B cell (primary cell): ENCODE measurements at regions not wholly inside any gene's neighbourhood (a gene's known extent, or its start where the extent isn't known, plus 50 kb on each side); places are given as distances from the start of the nearest gene placed in this dataset.

Experiments
- ATAC-seq: fragments of 200-7000 bp; cut with Tn5 transposase; one replicate; pipeline ENCODE4 v1.10.0; 2021; ENCODE audit warnings: low read depth, mild to moderate bottlenecking, moderate number of reproducible peaks, moderate library complexity
- CTCF ChIA-PET: fragments of 350-600 bp; sonication (Branson Sonifier 250); formaldehyde crosslinking; loops from one replicate; lab custom pipeline; 2021; ENCODE audit warnings: antibody characterized with exemption, inconsistent platforms; lab: Charles Lee
- POLR2A ChIA-PET: fragments of 350-600 bp; sonication (Branson Sonifier 250); formaldehyde crosslinking; loops from one replicate; lab custom pipeline; 2021; ENCODE audit warnings: antibody characterized with exemption; lab: Charles Lee
- DNase-seq: peaks from one replicate; pipeline ENCODE4 v3.0.0; 2013
- H2AFZ ChIP-seq: 2 replicates; pipeline ENCODE4 v1.6.1; 2012; ENCODE audit warnings: mild to moderate bottlenecking, low read depth, low read length; ENCODE audit not compliant: insufficient read depth, poor library complexity, severe bottlenecking
- H3K27ac ChIP-seq, 2 donors: 1 replicate in 1 of 2; 2 replicates in 1 of 2; pipeline ENCODE4 v1.5.1; 2012 to 2013; ENCODE audit warnings: low read length in 2 of 2, mild to moderate bottlenecking in 2 of 2, moderate library complexity in 1 of 2
- H3K27me3 ChIP-seq, 4 experiments: fragments of 200-600 bp in 1 of 4; sonication (generic) in 1 of 4; replicated peaks in 1 of 4; 1 replicate in 2 of 4; 2 replicates in 2 of 4; pipeline versions ENCODE4 v1.6.1 to v1.7.0; 2013 to 2016; ENCODE audit warnings: low read length in 3 of 4, mild to moderate bottlenecking in 2 of 4, mixed read lengths in 1 of 4, moderate library complexity in 1 of 4; ENCODE audit not compliant: insufficient read depth in 4 of 4, control insufficient read depth in 3 of 4; ENCODE audit errors: control extremely low read depth in 1 of 4
- H3K36me3 ChIP-seq, 2 experiments: replicated peaks in 1 of 2; 1 replicate in 1 of 2; 2 replicates in 1 of 2; pipeline versions ENCODE4 v1.6.1 to v1.7.1; 2013; ENCODE audit warnings: low read length in 1 of 2; ENCODE audit not compliant: insufficient read depth in 2 of 2, control insufficient read depth in 1 of 2; ENCODE audit errors: control extremely low read depth in 1 of 2, extremely low read depth in 1 of 2
- H3K4me1 ChIP-seq, 2 donors: fragments of 200-600 bp in 1 of 2; sonication (generic) in 1 of 2; 1 replicate in 1 of 2; 2 replicates in 1 of 2; pipeline versions ENCODE4 v1.5.1 to v1.6.1; 2013 to 2017; ENCODE audit warnings: low read length in 2 of 2; ENCODE audit not compliant: control insufficient read depth in 2 of 2, insufficient read depth in 2 of 2
- H3K4me2 ChIP-seq: replicated peaks from 2 replicates; pipeline ENCODE3; 2012; ENCODE audit warnings: mild to moderate bottlenecking, low read depth, low read length; ENCODE audit not compliant: poor library complexity, severe bottlenecking
- H3K4me3 ChIP-seq, 5 experiments: fragments of 200-600 bp in 1 of 5; sonication (generic) in 1 of 5; 1 replicate in 3 of 5; 2 replicates in 2 of 5; pipeline versions ENCODE4 v1.5.1 to v1.7.0; 2011 to 2016; ENCODE audit warnings: low read length in 4 of 5, mild to moderate bottlenecking in 4 of 5, low read depth in 2 of 5, control low read depth in 1 of 5, moderate library complexity in 1 of 5; ENCODE audit not compliant: insufficient read depth in 1 of 5; ENCODE audit errors: control extremely low read depth in 1 of 5, extremely low read depth in 1 of 5
- H3K79me2 ChIP-seq: fragments of 200-600 bp; sonication (generic); one replicate; pipeline ENCODE4 v1.6.0; 2016; ENCODE audit warnings: low read length; ENCODE audit not compliant: control insufficient read depth, insufficient read depth
- H3K9ac ChIP-seq: fragments of 200-600 bp; sonication (generic); 2 replicates; pipeline ENCODE4 v1.6.1; 2017; ENCODE audit warnings: mild to moderate bottlenecking, low read length, moderate library complexity
- H3K9me3 ChIP-seq, 3 donors: one replicate each; pipeline versions ENCODE4 v1.6.1 to v1.7.1; 2013; ENCODE audit warnings: low read length in 2 of 3; ENCODE audit not compliant: control insufficient read depth in 2 of 3, insufficient read depth in 1 of 3; ENCODE audit errors: control extremely low read depth in 1 of 3
- H4K20me1 ChIP-seq: 2 replicates; pipeline ENCODE4 v1.6.0; 2012; ENCODE audit warnings: mild to moderate bottlenecking, low read length; ENCODE audit not compliant: insufficient read depth, control insufficient read depth, poor library complexity, severe bottlenecking
- H3K27ac Mint-ChIP-seq: one replicate; pipeline ENCODE4 v1.8.0; 2021; ENCODE audit warnings: mixed read lengths
- H3K27me3 Mint-ChIP-seq: one replicate; pipeline ENCODE4 v1.8.0; 2021; ENCODE audit warnings: mixed read lengths
- H3K4me1 Mint-ChIP-seq: one replicate; pipeline ENCODE4 v1.8.0; 2021; ENCODE audit warnings: mixed read lengths
- H3K4me3 Mint-ChIP-seq: one replicate; pipeline ENCODE4 v1.8.0; 2021; ENCODE audit warnings: mixed read lengths
- H3K9me3 Mint-ChIP-seq: one replicate; pipeline ENCODE4 v1.8.0; 2022; ENCODE audit warnings: mixed read lengths; ENCODE audit not compliant: insufficient read depth
- CTCF ChIP-seq: fragments of 200-600 bp; IDR thresholded peaks from one replicate; pipeline ENCODE4 v1.8.0; 2022; ENCODE audit warnings: antibody characterized with exemption, mild to moderate bottlenecking
- EZH2 ChIP-seq: IDR thresholded peaks from 2 replicates; pipeline ENCODE4 v1.6.1; 2012; ENCODE audit warnings: borderline replicate concordance, low read depth, mild to moderate bottlenecking, moderate library complexity, low read length; ENCODE audit not compliant: insufficient read depth, poor library complexity, severe bottlenecking
- WGBS: methylation state at CpG from one replicate; pipeline ENCODE4 v1.1.5; 2013; ENCODE audit warnings: missing lambda C conversion rate; ENCODE audit not compliant: insufficient coverage; 5-methylcytosine and 5-hydroxymethylcytosine counted together
- intact Hi-C: fragments of 100-400 bp; cut with micrococcal nuclease; formaldehyde crosslinking; loops from one replicate; pipeline ENCODE4 v1.10.0; 2022

GRCh38 chr10:128210215-128211063, 84.2 kb upstream of the MKI67 start:
- CTCF ChIA-PET, result interaction anchor here (1.1 to 2.0 kb wide), 5 partner anchors 11 to 147 kb away, joined by 3 to 6 read pairs (median 4); no protein-coding TSS in a partner anchor
- Histone ChIP-seq H3K27me3 (peaks cover 0 to 23% (median 2%) of the 10 kb centered on the region in 4 experiments), H3K9me3 (peaks cover 0 to 21% (median 0%) of the 10 kb centered on the region in 3 donors), H3K4me2 (peak overlapping the region; percentile 82), H4K20me1 (no peaks in the 10 kb centered on the region), H3K79me2 (no peaks in the 10 kb centered on the region), H3K27ac (peak overlapping the region; percentile 54 to 76), H3K4me1 (peaks cover 8 to 12% of the 10 kb centered on the region in 2 donors), H3K36me3 (no peaks in the 10 kb centered on the region), H2AFZ (peak overlapping the region; percentile 87), H3K4me3 (peak overlapping the region; percentile 9 to 77 (median 71)), H3K9ac (peak overlapping the region; percentile 74)
- H3K27me3 Mint-ChIP-seq, result peaks cover 36% of the 10 kb centered on the region
- TF ChIP-seq CTCF (peak; percentile 68), EZH2 (no peak)
- DNase-seq (peak; percentile 77), ATAC-seq (peak; percentile 62)
- intact Hi-C loops, result loop anchor here (5.0 kb wide), 5 partner anchors 63 to 1902 kb away; partner anchors contain the start of gene C10orf143
- peaks cover 12% of the 10 kb centered on the region for H3K4me1 Mint-ChIP-seq
- WGBS, result 2% methylated on average over 73 of the region's 91 CpGs
- H3K9me3 Mint-ChIP-seq, result no peaks in the 10 kb centered on the region
- peak overlapping the region; percentile 80 for H3K4me3 Mint-ChIP-seq
- H3K27ac Mint-ChIP-seq, result peak overlapping the region; percentile 20
- POLR2A ChIA-PET, result interaction anchor here (0.7 kb wide), 1 partner anchor 85 kb away, joined by 3 read pairs; no protein-coding TSS in a partner anchor
